GM23248 (cell line): ENCODE measurements at regions not wholly inside any gene's neighbourhood (a gene's known extent, or its start where the extent isn't known, plus 50 kb on each side); places are given as distances from the start of the nearest gene placed in this dataset.

Experiments used
- EZH2 ChIP-seq: fragments of 200-600 bp; sonication (generic); IDR thresholded peaks from 2 replicates; pipeline ENCODE4 v1.6.1; 2018; ENCODE audit warnings: antibody characterized with exemption, mild to moderate bottlenecking; ENCODE audit not compliant: insufficient read depth, poor library complexity, severe bottlenecking
- EZH2phosphoT487 ChIP-seq: fragments of 200-600 bp; sonication (generic); IDR thresholded peaks from 2 replicates; pipeline ENCODE4 v1.6.1; 2018; ENCODE audit warnings: antibody characterized with exemption, moderate library complexity, mild to moderate bottlenecking, low read depth; ENCODE audit not compliant: insufficient read depth

- no peak for TF ChIP-seq EZH2
- TF ChIP-seq EZH2phosphoT487: no peak
These were observed 193.5 kb upstream of the EDIL3 start for GRCh38 chr5:84578226-84578625.
